Natural killer cell treated with Interleukin-12 subunit alpha and Interleukin-12 subunit beta and Interleukin-15 and Interleukin-18, amount 100 ng/mL, for 72 hours (primary cell): ENCODE measurements at regions not wholly inside any gene's neighbourhood (a gene's known extent, or its start where the extent isn't known, plus 50 kb on each side); places are given as distances from the start of the nearest gene placed in this dataset.
A peak's percentile ranks its signal among the peaks of the same experiment; 100 is the strongest.

Experiments
- ATAC-seq, 2 donors: fragments of 150-1000 bp; cut with Tn5 transposase in 1 of 2; sonication (Bioruptor Pico), chemical (Tn5 transposase) in 1 of 2; 2 replicates each; pipeline ENCODE4 v1.10.0; 2021
- DNase-seq: peaks from one replicate; pipeline ENCODE4 v3.0.0; 2022; ENCODE audit warnings: low spot score
- H3K27ac Mint-ChIP-seq, 2 donors: 1 replicate in 1 of 2; 2 replicates in 1 of 2; pipeline ENCODE4 v1.8.0; 2022; ENCODE audit warnings: mixed read lengths in 2 of 2, mild to moderate bottlenecking in 1 of 2, moderate library complexity in 1 of 2
- H3K27me3 Mint-ChIP-seq, 2 donors: 1 replicate in 1 of 2; 2 replicates in 1 of 2; pipeline ENCODE4 v1.8.0; 2022; ENCODE audit warnings: mixed read lengths in 2 of 2
- H3K36me3 Mint-ChIP-seq: one replicate; pipeline ENCODE4 v1.8.0; 2022; ENCODE audit warnings: mixed read lengths
- H3K4me1 Mint-ChIP-seq, 2 donors: 1 replicate in 1 of 2; 2 replicates in 1 of 2; pipeline ENCODE4 v1.8.0; 2022; ENCODE audit warnings: low read depth in 2 of 2, mixed read lengths in 2 of 2, mild to moderate bottlenecking in 1 of 2
- H3K4me3 Mint-ChIP-seq: one replicate; pipeline ENCODE4 v1.8.0; 2022; ENCODE audit warnings: mixed read lengths
- H3K9me3 Mint-ChIP-seq: 2 replicates; pipeline ENCODE4 v1.8.0; 2022; ENCODE audit warnings: mixed read lengths

DNA sequence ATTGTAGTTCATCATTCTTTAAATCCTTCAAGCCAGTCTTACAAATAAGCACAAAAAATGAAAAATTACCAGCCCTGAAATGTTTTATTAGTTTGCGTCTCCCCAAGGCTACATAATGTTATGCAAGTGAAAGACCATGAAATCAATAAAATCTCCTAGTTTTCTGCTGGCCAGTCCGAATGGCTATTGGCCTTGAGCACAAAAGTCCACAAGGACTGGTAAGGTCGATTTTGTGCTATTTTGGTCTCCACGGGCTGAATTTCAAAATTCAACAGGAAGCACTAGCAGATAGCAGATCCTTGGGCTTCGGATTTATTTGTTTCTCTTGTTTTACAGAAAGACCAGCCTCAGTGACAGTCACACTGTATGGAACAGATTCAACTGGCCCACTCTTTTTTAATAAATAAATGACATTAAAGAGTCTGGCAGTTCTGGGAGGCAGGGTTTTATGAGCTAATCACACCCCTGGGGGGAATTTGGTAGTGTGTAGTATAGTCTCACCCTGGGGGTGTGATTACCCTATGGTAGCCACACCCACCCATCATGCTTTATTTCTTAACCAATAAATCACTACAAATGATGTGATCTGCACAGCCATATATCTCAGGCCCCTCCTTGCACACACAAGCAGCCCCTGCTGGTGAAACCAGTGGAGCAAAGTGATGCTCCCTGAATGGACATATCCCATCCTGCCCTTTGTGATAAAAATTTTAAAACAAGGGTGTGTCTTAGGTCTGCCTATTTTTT is 51.1 kb upstream of the TMEM33 start:
- Mint-ChIP-seq H3K9me3 (no peaks in the 10 kb centered on the region), H3K4me3 (no peak overlapping the region), H3K4me1 (peaks cover 6 to 10% of the 10 kb centered on the region in 2 donors), H3K27ac (no peak overlapping the region), H3K36me3 (no peaks in the 10 kb centered on the region), H3K27me3 (peaks cover 33 to 50% of the 10 kb centered on the region in 2 donors)
- ATAC-seq (no peak), DNase-seq (no peak)

DNA sequence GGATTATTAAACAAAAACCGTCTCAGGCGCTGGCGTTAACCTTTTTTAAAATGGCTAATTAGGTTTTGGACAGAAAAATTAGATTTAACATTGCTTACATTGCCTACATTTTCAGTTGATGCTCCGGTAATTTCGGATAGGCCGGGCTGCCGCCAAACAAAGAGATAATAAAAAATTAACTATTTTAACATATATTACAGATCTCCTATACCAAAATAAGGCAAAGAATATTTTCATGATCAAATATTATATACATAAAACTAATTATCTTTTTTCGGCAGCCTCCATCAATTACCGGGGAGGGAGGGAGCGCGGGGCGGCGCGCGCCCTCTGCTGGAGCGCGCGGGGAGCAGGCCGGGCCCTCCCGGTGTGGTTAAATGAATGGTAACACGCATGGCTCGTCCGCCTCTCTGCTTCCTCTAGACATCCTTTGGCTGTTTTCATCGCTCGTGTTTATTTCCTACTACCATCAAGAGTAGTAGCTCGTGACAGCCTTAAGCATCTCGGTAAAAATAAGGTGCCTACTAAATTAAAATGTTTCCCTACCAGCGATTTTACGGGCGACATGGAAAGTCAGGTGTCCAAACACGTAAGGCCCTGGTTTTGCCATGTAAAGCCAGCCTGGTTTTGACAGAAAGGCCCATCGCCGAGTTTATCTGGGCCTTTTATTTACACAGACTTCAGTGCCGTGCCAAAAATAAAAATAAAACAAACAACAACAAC is 52.4 kb upstream of the TMEM33 start:
- DNase-seq, result no peak
- Mint-ChIP-seq H3K27ac (no peak overlapping the region), H3K9me3 (no peaks in the 10 kb centered on the region), H3K27me3 (peaks cover 42 to 63% of the 10 kb centered on the region in 2 donors), H3K4me1 (peaks cover 6 to 10% of the 10 kb centered on the region in 2 donors), H3K4me3 (peak overlapping the region; percentile 34), H3K36me3 (no peaks in the 10 kb centered on the region)
- peak; percentile 77 to 81 for ATAC-seq

DNA sequence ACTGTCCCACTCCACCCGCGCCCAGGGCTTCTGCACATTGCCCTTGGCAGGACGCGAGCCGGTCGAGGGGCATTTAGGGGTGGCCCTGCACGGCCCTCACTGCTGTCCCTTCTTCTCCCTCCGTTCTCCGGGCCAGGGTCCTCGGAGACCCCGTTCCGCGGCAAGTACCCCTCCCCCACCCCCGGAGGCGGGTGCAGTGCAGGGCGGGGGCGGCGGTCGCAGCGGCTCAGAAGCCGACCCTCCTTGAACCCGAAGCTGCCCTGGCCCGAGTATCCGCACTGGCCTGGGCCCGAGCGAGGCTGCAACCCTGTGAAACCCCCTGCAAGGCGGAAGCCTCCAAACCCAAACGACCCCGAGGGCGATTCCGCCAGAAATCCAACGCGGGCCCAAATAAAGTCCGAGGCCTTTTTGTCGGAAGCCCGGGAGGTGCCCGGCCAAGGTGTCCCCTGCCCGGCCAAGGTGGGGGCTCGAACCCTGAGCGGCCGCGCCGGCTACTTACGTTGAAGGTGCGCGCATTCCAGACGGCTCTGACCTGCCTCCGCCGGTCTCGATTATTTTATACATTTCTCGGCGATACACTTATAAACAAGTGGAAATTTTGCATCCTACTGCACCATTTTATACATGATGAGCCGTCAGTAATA is 53.1 kb upstream of the TMEM33 start:
- no peak overlapping the region for H3K4me3 Mint-ChIP-seq
- H3K4me1 Mint-ChIP-seq, result peaks cover 6 to 10% of the 10 kb centered on the region in 2 donors
- no peaks in the 10 kb centered on the region for H3K36me3 Mint-ChIP-seq
- H3K9me3 Mint-ChIP-seq, result no peaks in the 10 kb centered on the region
- DNase-seq (no peak), ATAC-seq (peak in 1 of 2 donors; percentile 15)
- H3K27ac Mint-ChIP-seq, result no peak overlapping the region
- peaks cover 49 to 69% of the 10 kb centered on the region in 2 donors for H3K27me3 Mint-ChIP-seq

DNA sequence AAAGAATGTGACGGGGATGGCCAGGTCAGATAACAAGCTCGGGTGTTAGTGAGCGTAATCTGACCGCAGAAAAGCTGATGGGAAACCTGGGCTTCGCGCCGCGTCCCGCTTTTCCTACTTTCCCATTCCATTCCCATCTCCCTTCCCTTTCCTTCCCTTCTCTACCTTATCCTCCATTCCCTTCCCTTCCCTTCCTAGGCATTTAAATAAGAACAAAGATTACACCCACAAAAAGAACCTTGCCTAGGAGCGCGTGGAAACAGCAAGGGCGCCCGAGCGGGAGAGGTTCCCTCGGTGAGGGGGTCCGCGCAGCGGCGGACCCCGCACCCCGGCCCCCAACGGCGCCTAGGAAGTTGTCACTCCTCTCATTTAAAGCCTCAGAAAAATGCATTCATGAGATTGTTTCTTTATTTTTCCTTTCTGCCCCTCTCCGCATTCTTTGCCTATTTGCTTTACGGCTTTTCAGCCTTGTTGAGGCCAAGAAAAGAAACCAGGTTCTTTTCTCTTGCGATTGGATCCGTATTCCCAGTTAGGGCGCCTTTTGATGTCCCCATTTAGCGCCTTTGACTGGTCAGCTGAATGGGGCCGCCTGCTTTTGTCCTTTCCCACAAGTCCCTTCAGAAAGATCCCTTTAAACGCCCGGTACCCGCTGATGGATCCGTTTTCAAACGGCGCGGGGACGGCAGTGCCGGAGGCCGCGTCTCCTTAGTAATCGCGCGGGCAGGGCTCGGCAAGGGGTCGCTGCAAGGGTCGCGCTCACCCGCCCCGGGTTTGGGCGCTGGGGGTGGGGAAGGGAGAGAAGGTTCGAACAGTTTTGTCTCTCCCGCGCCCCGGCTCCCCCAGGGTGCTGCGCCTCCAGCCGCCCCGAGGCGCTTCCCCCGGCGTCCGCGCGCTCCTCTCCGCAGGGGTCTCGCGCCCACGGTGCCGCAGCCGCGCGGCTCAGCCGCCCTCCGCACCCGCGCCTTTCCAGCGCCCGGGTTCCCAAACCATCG is 54.1 kb upstream of the TMEM33 start:
- no peaks in the 10 kb centered on the region for H3K36me3 Mint-ChIP-seq
- H3K9me3 Mint-ChIP-seq, result no peaks in the 10 kb centered on the region
- DNase-seq, result no peak
- peaks cover 6 to 10% of the 10 kb centered on the region in 2 donors for H3K4me1 Mint-ChIP-seq
- ATAC-seq, result no peak
- H3K27me3 Mint-ChIP-seq, result peaks cover 54 to 79% of the 10 kb centered on the region in 2 donors
- H3K27ac Mint-ChIP-seq, result no peak overlapping the region
- peak overlapping the region; percentile 59 for H3K4me3 Mint-ChIP-seq

DNA sequence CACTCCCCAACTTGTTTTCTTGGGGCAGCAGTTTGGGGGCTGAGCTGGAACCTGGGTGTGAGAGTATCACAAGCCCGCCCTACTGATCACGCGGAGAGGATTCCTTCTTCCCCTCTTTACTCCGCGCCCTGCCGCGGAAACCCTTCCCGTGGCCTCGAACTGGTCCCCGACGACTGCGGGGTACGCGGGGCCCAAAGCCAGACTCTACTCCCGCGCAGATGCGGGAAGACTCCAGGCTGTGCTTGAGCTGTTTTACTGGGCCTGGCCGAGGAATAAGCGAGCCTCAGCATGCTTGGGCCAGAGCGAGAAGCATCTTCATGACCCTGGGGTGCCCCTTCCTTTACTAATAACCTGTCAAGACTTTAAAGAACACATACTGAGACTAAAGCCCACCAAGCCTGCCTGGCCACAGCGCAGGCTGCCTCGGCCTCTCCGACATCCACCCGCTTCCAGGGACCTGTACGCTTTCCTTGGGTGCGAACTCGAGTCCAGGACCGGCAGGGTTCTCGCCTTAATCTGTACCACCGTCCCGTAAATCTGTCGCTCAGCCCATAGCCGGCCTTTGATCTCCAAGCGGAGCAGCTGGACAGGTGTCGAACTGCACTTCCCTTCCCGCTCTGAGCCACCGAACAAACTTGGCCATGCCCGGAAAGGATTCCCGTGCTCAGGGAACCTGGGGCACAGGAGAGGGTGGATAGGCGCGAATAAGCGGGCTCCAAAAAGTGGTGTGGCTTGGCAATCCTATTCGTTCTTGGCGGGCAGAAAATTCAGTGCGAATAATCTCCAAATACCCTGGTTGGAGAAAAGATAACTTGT is 55.0 kb upstream of the TMEM33 start:
- Mint-ChIP-seq H3K4me1 (peaks cover 6 to 10% of the 10 kb centered on the region in 2 donors), H3K4me3 (peak overlapping the region; percentile 39), H3K36me3 (no peaks in the 10 kb centered on the region), H3K27me3 (peaks cover 61 to 82% of the 10 kb centered on the region in 2 donors), H3K27ac (no peak overlapping the region), H3K9me3 (no peaks in the 10 kb centered on the region)
- no peak for DNase-seq
- no peak for ATAC-seq

DNA sequence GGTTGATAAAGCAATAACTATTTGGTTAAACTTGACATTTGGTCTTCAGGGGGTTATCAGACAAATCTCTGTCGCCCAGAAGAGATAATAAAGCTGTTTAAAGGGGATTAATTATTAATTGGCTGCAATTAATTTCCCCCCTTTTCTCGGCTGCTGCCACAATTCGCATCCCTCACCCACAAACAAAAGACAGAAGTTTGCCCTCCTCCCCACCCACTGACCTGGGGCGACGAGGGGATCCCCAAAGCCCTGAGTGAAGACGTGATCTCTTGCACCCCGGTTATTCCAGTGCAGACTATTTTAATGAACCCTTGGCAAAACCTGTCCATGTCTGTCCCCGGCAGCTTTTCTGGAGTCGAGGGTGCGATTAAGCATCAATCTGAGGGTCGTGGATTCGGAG is 55.7 kb upstream of the TMEM33 start:
- peaks cover 6 to 10% of the 10 kb centered on the region in 2 donors for H3K4me1 Mint-ChIP-seq
- no peak overlapping the region for H3K27ac Mint-ChIP-seq
- H3K27me3 Mint-ChIP-seq, result peaks cover 63 to 82% of the 10 kb centered on the region in 2 donors
- H3K36me3 Mint-ChIP-seq, result no peaks in the 10 kb centered on the region
- ATAC-seq (no peak), DNase-seq (no peak)
- no peaks in the 10 kb centered on the region for H3K9me3 Mint-ChIP-seq
- no peak overlapping the region for H3K4me3 Mint-ChIP-seq

DNA sequence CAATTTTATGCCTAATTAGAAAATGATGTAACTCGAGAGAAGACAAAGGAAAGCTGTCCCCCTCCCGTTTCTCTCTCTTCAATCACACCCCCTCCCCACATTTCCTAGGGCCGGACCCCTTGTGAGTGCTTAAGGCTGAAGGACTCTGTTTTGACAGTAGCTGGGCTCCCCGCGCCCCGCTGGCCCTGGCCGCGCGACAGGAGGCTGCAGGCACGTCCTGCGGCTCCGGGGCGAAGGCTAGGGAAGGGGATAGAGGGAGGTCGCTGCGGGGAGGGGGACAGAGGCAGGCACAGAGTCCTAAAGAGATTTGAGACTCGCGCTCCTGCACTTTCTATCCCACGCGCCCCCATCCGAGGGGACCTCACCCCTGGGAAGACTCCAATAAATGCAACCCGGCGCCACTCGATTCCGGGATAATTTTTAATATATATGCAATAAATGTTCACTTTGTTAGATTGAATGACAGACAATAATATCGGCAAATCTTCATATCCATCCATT is 56.2 kb upstream of the TMEM33 start:
- H3K27ac Mint-ChIP-seq, result no peak overlapping the region
- H3K4me3 Mint-ChIP-seq, result no peak overlapping the region
- DNase-seq, result no peak
- H3K27me3 Mint-ChIP-seq, result peaks cover 68 to 86% of the 10 kb centered on the region in 2 donors
- ATAC-seq, result no peak
- no peaks in the 10 kb centered on the region for H3K36me3 Mint-ChIP-seq
- no peaks in the 10 kb centered on the region for H3K9me3 Mint-ChIP-seq
- H3K4me1 Mint-ChIP-seq, result peaks cover 6 to 10% of the 10 kb centered on the region in 2 donors

DNA sequence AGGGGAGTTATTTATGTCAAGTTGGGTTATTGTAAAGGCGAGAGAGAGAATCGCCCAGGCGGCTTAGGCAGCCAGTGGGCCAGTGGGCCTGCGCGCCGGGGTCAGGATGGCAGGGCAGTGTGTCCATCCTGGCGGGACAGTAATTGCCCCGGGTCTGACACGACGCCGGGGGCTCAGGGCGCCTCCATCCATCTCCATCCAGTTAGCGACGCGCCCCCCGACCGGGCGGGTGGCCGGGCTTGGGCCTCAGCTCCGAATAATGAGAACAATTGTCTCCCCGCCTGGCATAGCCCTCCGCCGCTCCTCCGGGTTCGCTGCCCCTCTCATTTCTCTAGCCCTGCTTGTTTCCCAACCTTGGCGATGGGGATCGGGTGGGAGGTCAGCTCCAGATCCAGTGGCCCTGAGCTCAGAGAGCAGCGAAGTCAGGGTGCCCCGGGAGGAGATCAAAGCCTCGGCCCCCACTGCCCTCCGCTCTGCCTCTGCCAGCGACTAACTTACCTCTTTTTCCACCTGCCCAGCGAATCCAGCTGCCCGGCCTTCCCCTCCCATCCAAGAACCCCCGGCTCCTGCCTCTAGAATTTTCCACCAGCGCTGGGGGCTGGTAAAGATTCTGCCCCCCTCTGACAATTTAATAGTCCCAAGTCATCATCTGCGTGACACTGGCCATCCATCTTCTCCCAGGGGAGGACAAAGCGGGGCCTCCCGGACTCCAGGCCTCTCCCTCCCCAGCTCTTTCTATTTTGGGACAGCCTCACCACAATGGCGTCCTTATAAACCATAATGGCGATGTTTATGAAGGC is 56.9 kb upstream of the TMEM33 start:
- no peak for ATAC-seq
- Mint-ChIP-seq H3K4me3 (no peak overlapping the region), H3K27me3 (peaks cover 71 to 85% of the 10 kb centered on the region in 2 donors), H3K4me1 (peaks cover 6 to 10% of the 10 kb centered on the region in 2 donors), H3K27ac (no peak overlapping the region), H3K36me3 (no peaks in the 10 kb centered on the region), H3K9me3 (no peaks in the 10 kb centered on the region)
- DNase-seq, result no peak

DNA sequence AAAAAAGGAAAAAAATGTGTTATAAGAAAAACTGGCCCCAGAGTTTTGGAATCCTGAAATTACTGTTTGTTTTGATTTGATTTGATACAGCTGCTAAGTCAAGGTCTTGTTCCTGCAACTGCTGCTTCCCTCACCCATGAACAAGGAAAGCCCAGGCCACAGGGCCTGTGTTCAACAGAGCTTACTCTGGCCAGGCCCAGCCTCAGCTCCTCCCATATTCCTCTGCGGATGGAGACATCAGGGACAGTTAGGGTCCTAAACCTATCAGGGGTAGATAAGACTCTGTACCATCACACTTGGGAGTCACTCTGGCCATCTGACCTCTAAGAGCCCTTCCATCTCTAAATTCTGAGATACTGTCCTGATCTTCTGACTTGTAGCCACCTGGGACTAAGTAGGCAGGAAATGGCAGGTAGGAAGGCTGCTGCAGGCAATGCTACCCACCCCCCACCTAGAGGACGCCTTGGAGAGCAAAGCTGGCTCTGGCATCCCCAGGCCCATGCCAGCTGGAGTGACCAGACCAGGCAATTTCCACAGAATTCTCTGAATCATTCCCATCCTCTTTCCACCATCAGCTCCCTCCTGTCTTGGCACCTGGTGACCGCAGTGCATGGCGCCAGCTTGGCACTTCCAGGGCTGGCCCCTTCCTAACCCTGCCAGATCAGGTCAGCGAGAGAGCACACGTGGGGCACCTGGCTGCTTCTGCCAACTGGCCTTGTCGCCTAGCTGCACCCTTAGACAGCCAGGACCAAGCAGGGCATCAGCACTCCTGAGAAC is 58.0 kb upstream of the TMEM33 start:
- ATAC-seq (no peak), DNase-seq (no peak)
- Mint-ChIP-seq H3K27ac (no peak overlapping the region), H3K27me3 (peaks cover 75 to 89% of the 10 kb centered on the region in 2 donors), H3K36me3 (no peaks in the 10 kb centered on the region), H3K4me3 (no peak overlapping the region), H3K9me3 (no peaks in the 10 kb centered on the region), H3K4me1 (peaks cover 6 to 10% of the 10 kb centered on the region in 2 donors)

DNA sequence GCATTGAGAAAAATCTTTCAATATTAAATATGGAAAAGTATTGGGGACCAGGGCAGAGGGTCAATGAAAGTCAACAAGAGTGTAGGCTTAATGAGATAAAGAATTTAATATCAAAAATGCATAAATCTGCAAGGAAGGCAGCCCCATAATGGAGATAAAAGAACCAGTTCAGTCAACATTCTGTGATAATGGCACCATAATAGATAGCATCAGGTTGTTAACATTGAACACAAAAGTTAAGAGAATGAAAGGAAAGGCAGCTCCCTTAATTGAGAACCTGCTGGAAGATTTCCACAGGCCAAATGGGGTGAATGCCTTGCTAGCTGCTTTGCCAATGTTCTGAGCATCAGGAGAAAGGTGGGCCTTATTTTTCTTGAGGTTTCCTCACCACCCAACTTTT is 60.4 kb upstream of the TMEM33 start:
- Mint-ChIP-seq H3K36me3 (no peaks in the 10 kb centered on the region), H3K4me3 (no peak overlapping the region), H3K4me1 (no peaks in the 10 kb centered on the region), H3K27me3 (peaks cover 73 to 91% of the 10 kb centered on the region in 2 donors), H3K27ac (no peak overlapping the region), H3K9me3 (no peaks in the 10 kb centered on the region)
- ATAC-seq (no peak), DNase-seq (no peak)

DNA sequence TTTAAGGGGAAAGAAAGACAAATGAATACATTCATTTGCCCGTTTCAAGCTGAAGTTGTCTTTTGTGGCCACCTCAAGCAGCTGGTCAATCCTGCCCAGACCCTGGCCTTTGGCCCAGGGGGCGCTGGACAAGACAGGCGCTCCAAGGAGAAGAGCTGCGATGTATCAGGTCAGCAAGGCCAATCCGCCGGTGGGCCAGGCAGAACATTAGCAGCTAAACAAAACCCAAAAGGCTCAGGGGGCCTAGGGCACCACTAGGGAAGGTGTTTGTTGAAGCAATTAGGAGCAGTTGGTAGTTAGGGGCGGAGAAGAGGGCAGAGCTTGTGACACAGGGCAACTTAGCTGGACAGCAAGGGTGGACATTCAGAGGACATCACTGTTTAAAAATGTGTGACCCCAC is 60.8 kb upstream of the TMEM33 start:
- DNase-seq, result no peak
- no peak for ATAC-seq
- no peaks in the 10 kb centered on the region for H3K9me3 Mint-ChIP-seq
- H3K27ac Mint-ChIP-seq, result no peak overlapping the region
- peaks cover 68 to 89% of the 10 kb centered on the region in 2 donors for H3K27me3 Mint-ChIP-seq
- no peaks in the 10 kb centered on the region for H3K4me1 Mint-ChIP-seq
- no peaks in the 10 kb centered on the region for H3K36me3 Mint-ChIP-seq
- H3K4me3 Mint-ChIP-seq, result no peak overlapping the region
